HG03108 (cell line): ENCODE measurements at regions not wholly inside any gene's neighbourhood (a gene's known extent, or its start where the extent isn't known, plus 50 kb on each side); places are given as distances from the start of the nearest gene placed in this dataset.
"Not testable (repeated sequence)": the region's sequence is repeated elsewhere in the genome, so short reads cannot be mapped to it uniquely, and the experiment has no call there.

Source experiments
- ATAC-seq: cut with Tn5 transposase; IDR thresholded peaks from one replicate; pipeline ENCODE4 v1.9.1; 2021; ENCODE audit warnings: moderate library complexity; ENCODE audit not compliant: unreplicated experiment

- no peak for ATAC-seq
Measured at GRCh38 chr9:124084087-124084486, 72.5 kb downstream of the LHX2 start.

GRCh38 chr9:124087226-124087625 is 75.7 kb downstream of the LHX2 start:
- no peak for ATAC-seq

- no peak for ATAC-seq
Measured at GRCh38 chr9:124088476-124088837, 76.9 kb downstream of the LHX2 start.

- peak; percentile 59 for ATAC-seq
Measured at GRCh38 chr9:124089631-124090488, 78.3 kb downstream of the LHX2 start.

GRCh38 chr9:124098141-124098905 is 86.8 kb downstream of the LHX2 start:
- no peak for ATAC-seq

- no peak for ATAC-seq
Measured at GRCh38 chr9:124099860-124100259, 88.3 kb downstream of the LHX2 start.

- ATAC-seq = no peak
Measured at GRCh38 chr9:124101215-124101968, 89.8 kb downstream of the LHX2 start.

GRCh38 chr9:124101969-124102345 is 90.4 kb downstream of the LHX2 start:
- ATAC-seq = no peak

- ATAC-seq = no peak
Measured at GRCh38 chr9:124102363-124102762, 90.8 kb downstream of the LHX2 start.

GRCh38 chr9:124105266-124105665 is 93.7 kb downstream of the LHX2 start:
- ATAC-seq = no peak

GRCh38 chr9:124108216-124108615 is 96.6 kb downstream of the LHX2 start:
- no peak for ATAC-seq

GRCh38 chr9:124110307-124110915 is 98.8 kb downstream of the LHX2 start:
- ATAC-seq = no peak

- no peak for ATAC-seq
Measured at GRCh38 chr9:124116683-124117363, 105.3 kb downstream of the LHX2 start.

- no peak for ATAC-seq
Measured at GRCh38 chr9:124118894-124119293, 107.3 kb downstream of the LHX2 start.

- no peak for ATAC-seq
Measured at GRCh38 chr9:124120272-124120671, 108.7 kb downstream of the LHX2 start.

- ATAC-seq = no peak
Measured at GRCh38 chr9:124121725-124122124, 110.2 kb downstream of the LHX2 start.

GRCh38 chr9:124122321-124122720 is 110.8 kb downstream of the LHX2 start:
- ATAC-seq = no peak

- no peak for ATAC-seq
Measured at GRCh38 chr9:124122813-124123462, 111.4 kb downstream of the LHX2 start.

- not testable (repeated sequence) for ATAC-seq
Measured at GRCh38 chr9:124123621-124124020, 112.1 kb downstream of the LHX2 start.
